ENCODE measurements at regions not wholly inside any gene's neighbourhood (a gene's known extent, or its start where the extent isn't known, plus 50 kb on each side); places are given as distances from the start of the nearest gene placed in this dataset.

DNA sequence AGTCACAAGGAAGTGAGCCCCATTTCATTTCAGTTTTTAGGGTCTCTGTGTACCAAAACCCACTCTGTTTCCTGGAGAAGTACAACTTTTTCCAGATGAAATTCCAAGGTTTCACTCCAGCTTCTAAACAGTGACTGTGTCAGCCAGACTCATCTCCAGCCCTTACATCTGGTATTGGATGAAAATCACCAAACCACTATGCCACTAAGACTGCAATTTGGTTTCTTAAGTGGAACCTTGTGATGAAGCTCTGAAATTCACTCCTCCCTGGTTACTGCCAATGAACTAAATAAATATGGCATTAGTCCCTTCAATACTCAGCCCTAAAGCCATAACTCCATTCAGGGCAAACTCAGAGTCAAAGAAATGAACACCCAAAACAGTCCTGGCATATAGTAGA, 211.2 kb upstream of the DAPK1 start:
- no peak overlapping the region for H3K27ac ChIP-seq (ENCODE audit: poor library complexity, severe bottlenecking)
- no peaks in the 10 kb centered on the region for H3K36me3 ChIP-seq (ENCODE audit: low read depth)
- H3K4me3 ChIP-seq (ENCODE audit: severe bottlenecking) = no peak overlapping the region
- no peaks in the 10 kb centered on the region for H3K9me3 ChIP-seq (ENCODE audit: severe bottlenecking)
- no peak for ATAC-seq (ENCODE audit: low read depth)
- H3K27me3 ChIP-seq (ENCODE audit: insufficient read depth, poor library complexity, severe bottlenecking) = no peaks in the 10 kb centered on the region
- H3K4me1 ChIP-seq (ENCODE audit: insufficient read depth, poor library complexity, severe bottlenecking) = peaks cover 5% of the 10 kb centered on the region
- TF ChIP-seq, protein P1, sequence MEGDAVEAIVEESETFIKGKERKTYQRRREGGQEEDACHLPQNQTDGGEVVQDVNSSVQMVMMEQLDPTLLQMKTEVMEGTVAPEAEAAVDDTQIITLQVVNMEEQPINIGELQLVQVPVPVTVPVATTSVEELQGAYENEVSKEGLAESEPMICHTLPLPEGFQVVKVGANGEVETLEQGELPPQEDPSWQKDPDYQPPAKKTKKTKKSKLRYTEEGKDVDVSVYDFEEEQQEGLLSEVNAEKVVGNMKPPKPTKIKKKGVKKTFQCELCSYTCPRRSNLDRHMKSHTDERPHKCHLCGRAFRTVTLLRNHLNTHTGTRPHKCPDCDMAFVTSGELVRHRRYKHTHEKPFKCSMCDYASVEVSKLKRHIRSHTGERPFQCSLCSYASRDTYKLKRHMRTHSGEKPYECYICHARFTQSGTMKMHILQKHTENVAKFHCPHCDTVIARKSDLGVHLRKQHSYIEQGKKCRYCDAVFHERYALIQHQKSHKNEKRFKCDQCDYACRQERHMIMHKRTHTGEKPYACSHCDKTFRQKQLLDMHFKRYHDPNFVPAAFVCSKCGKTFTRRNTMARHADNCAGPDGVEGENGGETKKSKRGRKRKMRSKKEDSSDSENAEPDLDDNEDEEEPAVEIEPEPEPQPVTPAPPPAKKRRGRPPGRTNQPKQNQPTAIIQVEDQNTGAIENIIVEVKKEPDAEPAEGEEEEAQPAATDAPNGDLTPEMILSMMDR (IDR thresholded peaks at IDR 0.05; ENCODE audit: poor library complexity, severe bottlenecking) = no peak
- DNase-seq (ENCODE audit: low spot score) = no peak

DNA sequence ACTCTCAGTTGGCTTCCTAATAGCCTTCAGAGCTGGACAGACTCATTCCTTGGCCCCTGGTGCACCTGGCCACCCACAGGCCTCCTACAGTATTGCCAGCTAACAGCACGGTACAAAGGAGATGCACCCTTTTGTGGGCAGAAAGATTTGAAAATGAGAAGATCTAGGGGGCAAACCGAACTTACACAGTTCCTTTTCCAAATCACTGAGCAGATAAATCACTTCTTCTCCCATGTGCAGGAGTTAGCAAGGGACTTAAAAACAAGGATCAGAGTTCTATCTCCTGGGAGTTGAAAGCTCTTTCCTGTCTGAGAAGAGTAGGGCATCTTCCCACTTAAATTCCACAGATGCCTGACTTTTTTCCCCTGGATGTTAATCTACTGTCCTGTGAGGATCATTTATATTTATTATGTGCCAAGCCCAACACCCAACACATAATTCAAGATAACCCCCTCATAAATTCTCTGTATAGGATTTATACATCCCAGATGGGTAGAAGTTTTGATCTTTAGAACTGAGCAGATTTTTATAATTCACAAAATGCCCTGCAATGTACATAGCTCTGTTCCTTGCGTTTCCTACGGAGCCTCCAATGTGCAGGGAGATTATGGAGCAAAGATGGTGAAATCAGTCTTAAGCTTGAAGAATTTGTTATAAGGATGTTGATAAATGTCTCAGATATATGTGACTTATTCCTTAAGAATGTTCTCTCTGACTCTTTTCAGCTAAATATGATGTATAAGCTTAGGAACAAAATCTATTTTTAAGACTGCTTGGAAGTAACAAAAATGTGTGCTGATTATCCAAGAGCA, 207.2 kb upstream of the DAPK1 start:
- DNase-seq (ENCODE audit: low spot score) (no peak), ATAC-seq (ENCODE audit: low read depth) (peak; percentile 38; the same call in 2 of the 3 replicates)
- Histone ChIP-seq H3K4me1 (ENCODE audit: insufficient read depth, poor library complexity, severe bottlenecking) (peaks cover 5% of the 10 kb centered on the region), H3K4me3 (ENCODE audit: severe bottlenecking) (no peak overlapping the region), H3K27me3 (ENCODE audit: insufficient read depth, poor library complexity, severe bottlenecking) (no peaks in the 10 kb centered on the region), H3K36me3 (ENCODE audit: low read depth) (no peaks in the 10 kb centered on the region), H3K9me3 (ENCODE audit: severe bottlenecking) (no peaks in the 10 kb centered on the region), H3K27ac (ENCODE audit: poor library complexity, severe bottlenecking) (peak overlapping the region; percentile 12)
- TF ChIP-seq, protein P1 (IDR thresholded peaks at IDR 0.05; ENCODE audit: poor library complexity, severe bottlenecking) = no peak

DNA sequence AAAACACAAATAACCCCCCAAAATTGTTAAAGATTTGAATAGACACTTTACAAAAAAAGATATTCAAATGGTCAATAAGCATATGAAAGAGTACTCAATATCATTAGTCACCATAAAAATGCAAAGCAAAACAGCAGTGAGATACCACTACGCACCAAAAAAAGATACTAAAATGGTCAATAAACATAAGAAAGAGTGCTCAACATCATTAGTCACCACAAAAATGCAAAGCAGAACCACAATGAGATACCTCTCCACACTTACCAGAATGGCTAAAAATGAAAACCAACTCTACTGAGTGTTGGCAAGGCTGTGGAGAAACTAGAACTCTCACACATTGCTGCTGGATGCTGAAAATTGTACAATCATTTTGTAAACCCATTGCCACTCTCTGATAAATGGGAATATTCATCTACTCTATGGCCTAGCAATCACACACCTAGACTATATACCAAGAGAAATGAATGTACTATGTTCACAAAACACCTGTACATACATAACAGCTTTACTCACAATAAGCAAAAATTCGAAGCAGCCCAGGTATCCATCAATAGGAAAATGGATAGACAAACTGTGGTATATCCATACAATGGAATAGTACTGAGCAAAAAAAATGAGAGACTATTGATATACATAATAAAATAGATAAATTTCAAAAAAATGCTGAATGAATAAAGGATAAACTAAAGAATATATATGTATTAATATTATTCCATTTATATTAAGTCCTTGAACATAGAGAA, 205.0 kb upstream of the DAPK1 start:
- Histone ChIP-seq H3K4me1 (ENCODE audit: insufficient read depth, poor library complexity, severe bottlenecking) (peaks cover 5% of the 10 kb centered on the region), H3K36me3 (ENCODE audit: low read depth) (no peaks in the 10 kb centered on the region), H3K4me3 (ENCODE audit: severe bottlenecking) (no peak overlapping the region), H3K27ac (ENCODE audit: poor library complexity, severe bottlenecking) (no peak overlapping the region), H3K9me3 (ENCODE audit: severe bottlenecking) (no peaks in the 10 kb centered on the region), H3K27me3 (ENCODE audit: insufficient read depth, poor library complexity, severe bottlenecking) (no peaks in the 10 kb centered on the region)
- ATAC-seq (ENCODE audit: low read depth) = no peak
- no peak for DNase-seq (ENCODE audit: low spot score)
- TF ChIP-seq, protein P1 (IDR thresholded peaks at IDR 0.05; ENCODE audit: poor library complexity, severe bottlenecking) = no peak

DNA sequence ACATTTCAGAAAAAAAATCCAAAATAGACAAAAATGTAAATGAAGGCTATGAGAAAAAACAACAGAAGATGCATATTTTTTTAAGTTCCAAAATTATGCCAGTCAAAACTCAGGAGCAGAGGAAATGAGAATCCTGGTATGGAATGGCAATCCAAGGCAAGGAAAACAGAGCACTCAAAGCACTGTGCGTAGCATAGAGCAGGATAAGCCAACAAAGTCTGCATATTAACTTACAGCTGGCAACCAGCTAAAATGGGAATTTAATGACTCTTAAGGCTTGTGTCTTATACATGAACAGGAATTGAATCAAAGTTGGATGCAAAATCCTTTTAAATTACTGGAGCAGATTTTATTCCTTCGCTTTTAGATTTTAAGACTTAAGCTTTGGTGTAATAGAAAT, 203.5 kb upstream of the DAPK1 start:
- Histone ChIP-seq H3K36me3 (ENCODE audit: low read depth) (no peaks in the 10 kb centered on the region), H3K27ac (ENCODE audit: poor library complexity, severe bottlenecking) (no peak overlapping the region), H3K9me3 (ENCODE audit: severe bottlenecking) (no peaks in the 10 kb centered on the region), H3K4me3 (ENCODE audit: severe bottlenecking) (no peak overlapping the region), H3K4me1 (ENCODE audit: insufficient read depth, poor library complexity, severe bottlenecking) (peaks cover 5% of the 10 kb centered on the region), H3K27me3 (ENCODE audit: insufficient read depth, poor library complexity, severe bottlenecking) (no peaks in the 10 kb centered on the region)
- no peak for ATAC-seq (ENCODE audit: low read depth)
- DNase-seq (ENCODE audit: low spot score) = no peak
- TF ChIP-seq, protein P1 (IDR thresholded peaks at IDR 0.05; ENCODE audit: poor library complexity, severe bottlenecking) = no peak

All from RWPE2 (cell line).